ENCODE measurements at regions not wholly inside any gene's neighbourhood (a gene's known extent, or its start where the extent isn't known, plus 50 kb on each side); places are given as distances from the start of the nearest gene placed in this dataset.

- Histone ChIP-seq H3K79me2 (ENCODE audit: insufficient read depth, low read depth, low read length) (no peaks in the 10 kb centered on the region), H3K27ac (ENCODE audit: low read depth, low read length, poor library complexity, severe bottlenecking) (no peak overlapping the region), H3K36me3 (ENCODE audit: insufficient read depth, low read length) (no peaks in the 10 kb centered on the region), H3K9me3 (ENCODE audit: low read length) (no peaks in the 10 kb centered on the region), H3K9me2 (ENCODE audit: insufficient read depth, low read length) (no peaks in the 10 kb centered on the region), H3K4me1 (ENCODE audit: insufficient read depth, low read length, poor library complexity, severe bottlenecking) (no peaks in the 10 kb centered on the region), H3K4me2 (ENCODE audit: low read length) (no peak overlapping the region), H4K20me1 (ENCODE audit: insufficient read depth, low read length) (no peaks in the 10 kb centered on the region), H2AFZ (ENCODE audit: low read length) (no peak overlapping the region), H3K4me3 (ENCODE audit: low read depth, low read length, poor library complexity, severe bottlenecking) (no peak overlapping the region)
- no peak for DNase-seq (ENCODE audit: low spot score)
- no peak for TF ChIP-seq EZH2phosphoT487 (IDR thresholded peaks at IDR 0.05; ENCODE audit: borderline replicate concordance, low read depth, low read length)
- POLR2A ChIA-PET, result no interaction called here
- BruUV-seq (replicated peaks), result no TSS peak
- CTCF ChIA-PET (ENCODE audit: unreplicated experiment), result no interaction called here
- intact Hi-C loops (cut with micrococcal nuclease; ENCODE audit: unreplicated experiment), result no loop called here
Observed at GRCh38 chr11:42526426-42526825, 785.4 kb upstream of the API5 start.

GRCh38 chr11:42528471-42528870 lies 783.3 kb upstream of the API5 start:
- no peaks in the 10 kb centered on the region for H3K4me1 ChIP-seq (ENCODE audit: insufficient read depth, low read length, poor library complexity, severe bottlenecking)
- no peak for DNase-seq (ENCODE audit: low spot score)
- BruUV-seq (replicated peaks), result no TSS peak
- POLR2A ChIA-PET, result no interaction called here
- H3K4me3 ChIP-seq (ENCODE audit: low read depth, low read length, poor library complexity, severe bottlenecking), result no peak overlapping the region
- no peaks in the 10 kb centered on the region for H3K36me3 ChIP-seq (ENCODE audit: insufficient read depth, low read length)
- H3K9me3 ChIP-seq (ENCODE audit: low read length), result no peaks in the 10 kb centered on the region
- intact Hi-C loops (cut with micrococcal nuclease; ENCODE audit: unreplicated experiment), result no loop called here
- H3K27ac ChIP-seq (ENCODE audit: low read depth, low read length, poor library complexity, severe bottlenecking), result no peak overlapping the region
- no peak for TF ChIP-seq EZH2phosphoT487 (IDR thresholded peaks at IDR 0.05; ENCODE audit: borderline replicate concordance, low read depth, low read length)
- no peak for TF ChIP-seq CTCF (conservative IDR thresholded peaks at IDR 0.05; ENCODE audit: low read length)
- no peak overlapping the region for H3K4me2 ChIP-seq (ENCODE audit: low read length)
- H4K20me1 ChIP-seq (ENCODE audit: insufficient read depth, low read length), result no peaks in the 10 kb centered on the region
- no peak overlapping the region for H2AFZ ChIP-seq (ENCODE audit: low read length)
- CTCF ChIA-PET (ENCODE audit: unreplicated experiment), result no interaction called here
- H3K9me2 ChIP-seq (ENCODE audit: insufficient read depth, low read length), result no peaks in the 10 kb centered on the region
- no peaks in the 10 kb centered on the region for H3K79me2 ChIP-seq (ENCODE audit: insufficient read depth, low read depth, low read length)

- no peaks in the 10 kb centered on the region for H3K9me3 ChIP-seq (ENCODE audit: low read length)
- H4K20me1 ChIP-seq (ENCODE audit: insufficient read depth, low read length), result no peaks in the 10 kb centered on the region
- TF ChIP-seq CTCF (conservative IDR thresholded peaks at IDR 0.05; ENCODE audit: low read length) (no peak), EZH2phosphoT487 (IDR thresholded peaks at IDR 0.05; ENCODE audit: borderline replicate concordance, low read depth, low read length) (no peak)
- no peaks in the 10 kb centered on the region for H3K4me1 ChIP-seq (ENCODE audit: insufficient read depth, low read length, poor library complexity, severe bottlenecking)
- no TSS peak for BruUV-seq (replicated peaks)
- POLR2A ChIA-PET, result no interaction called here
- H3K4me3 ChIP-seq (ENCODE audit: low read depth, low read length, poor library complexity, severe bottlenecking), result no peak overlapping the region
- H3K36me3 ChIP-seq (ENCODE audit: insufficient read depth, low read length), result no peaks in the 10 kb centered on the region
- no peak for DNase-seq (ENCODE audit: low spot score)
- no peaks in the 10 kb centered on the region for H3K79me2 ChIP-seq (ENCODE audit: insufficient read depth, low read depth, low read length)
- H3K27ac ChIP-seq (ENCODE audit: low read depth, low read length, poor library complexity, severe bottlenecking), result no peak overlapping the region
- intact Hi-C loops (cut with micrococcal nuclease; ENCODE audit: unreplicated experiment), result no loop called here
- H3K9me2 ChIP-seq (ENCODE audit: insufficient read depth, low read length), result no peaks in the 10 kb centered on the region
- CTCF ChIA-PET (ENCODE audit: unreplicated experiment), result no interaction called here
- no peak overlapping the region for H2AFZ ChIP-seq (ENCODE audit: low read length)
- H3K4me2 ChIP-seq (ENCODE audit: low read length), result no peak overlapping the region
Observed at GRCh38 chr11:42528911-42529310, 782.9 kb upstream of the API5 start.

Data from OCI-LY7 (cell line).